ENCODE measurements at regions not wholly inside any gene's neighbourhood (a gene's known extent, or its start where the extent isn't known, plus 50 kb on each side); places are given as distances from the start of the nearest gene placed in this dataset.

DNA sequence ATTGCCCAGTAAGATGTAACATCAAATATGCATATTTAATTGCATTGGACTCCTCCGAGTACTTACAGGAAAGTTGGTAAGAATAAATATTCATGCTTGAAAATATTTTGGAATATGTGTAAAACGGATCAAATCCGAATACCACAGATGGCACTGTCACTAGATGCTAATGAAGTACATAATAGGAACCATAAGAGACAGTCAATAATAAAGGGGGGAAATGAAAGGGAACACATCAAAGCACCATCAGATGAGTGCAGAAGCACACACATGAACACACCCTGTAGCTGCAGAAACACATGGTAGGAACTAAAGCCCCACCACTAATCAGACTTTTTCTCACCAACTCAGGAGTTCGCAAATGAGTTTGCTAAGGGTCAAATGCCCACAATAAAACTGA lies 52.2 kb upstream of the PAGE5 start:
- TF ChIP-seq, protein P1, sequence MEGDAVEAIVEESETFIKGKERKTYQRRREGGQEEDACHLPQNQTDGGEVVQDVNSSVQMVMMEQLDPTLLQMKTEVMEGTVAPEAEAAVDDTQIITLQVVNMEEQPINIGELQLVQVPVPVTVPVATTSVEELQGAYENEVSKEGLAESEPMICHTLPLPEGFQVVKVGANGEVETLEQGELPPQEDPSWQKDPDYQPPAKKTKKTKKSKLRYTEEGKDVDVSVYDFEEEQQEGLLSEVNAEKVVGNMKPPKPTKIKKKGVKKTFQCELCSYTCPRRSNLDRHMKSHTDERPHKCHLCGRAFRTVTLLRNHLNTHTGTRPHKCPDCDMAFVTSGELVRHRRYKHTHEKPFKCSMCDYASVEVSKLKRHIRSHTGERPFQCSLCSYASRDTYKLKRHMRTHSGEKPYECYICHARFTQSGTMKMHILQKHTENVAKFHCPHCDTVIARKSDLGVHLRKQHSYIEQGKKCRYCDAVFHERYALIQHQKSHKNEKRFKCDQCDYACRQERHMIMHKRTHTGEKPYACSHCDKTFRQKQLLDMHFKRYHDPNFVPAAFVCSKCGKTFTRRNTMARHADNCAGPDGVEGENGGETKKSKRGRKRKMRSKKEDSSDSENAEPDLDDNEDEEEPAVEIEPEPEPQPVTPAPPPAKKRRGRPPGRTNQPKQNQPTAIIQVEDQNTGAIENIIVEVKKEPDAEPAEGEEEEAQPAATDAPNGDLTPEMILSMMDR (IDR thresholded peaks at IDR 0.05): no peak
- TF ChIP-seq POLR2A (IDR thresholded peaks at IDR 0.05): no peak
- TF ChIP-seq POLR2AphosphoS5 (IDR thresholded peaks at IDR 0.05): no peak

Data from suprapubic skin (tissue), 4 donors.